ENCODE measurements at regions not wholly inside any gene's neighbourhood (a gene's known extent, or its start where the extent isn't known, plus 50 kb on each side); places are given as distances from the start of the nearest gene placed in this dataset.

- ChIA-PET CTCF (no interaction called here), POLR2A (ENCODE audit: unreplicated experiment) (no interaction called here)
- no peak overlapping the region for H2AFZ ChIP-seq
- no peaks in the 10 kb centered on the region for H4K20me1 ChIP-seq (ENCODE audit: insufficient read depth)
- H3K4me1 ChIP-seq (replicated peaks; ENCODE audit: insufficient read depth) = peaks cover 13% of the 10 kb centered on the region
- DNase-seq = no peak
- no peak for TF ChIP-seq CTCF (conservative IDR thresholded peaks at IDR 0.05)
- no peak for TF ChIP-seq EZH2 (IDR thresholded peaks at IDR 0.05; ENCODE audit: low read depth)
- H3K9me2 ChIP-seq (ENCODE audit: insufficient read depth) = no peaks in the 10 kb centered on the region
- H3K27me3 ChIP-seq (ENCODE audit: insufficient read depth, low read depth) = no peaks in the 10 kb centered on the region
- no peak overlapping the region for H3K4me3 ChIP-seq
- intact Hi-C loops (cut with micrococcal nuclease; ENCODE audit: unreplicated experiment) = no loop called here
- no TSS peak for BruUV-seq (replicated peaks)
- peaks cover 9% of the 10 kb centered on the region; the same call in 1 of the 2 replicates for H3F3A ChIP-seq (ENCODE audit: insufficient read depth, low read depth)
- no peaks in the 10 kb centered on the region for H3K79me2 ChIP-seq (ENCODE audit: low read depth)
- H3K9me3 ChIP-seq (ENCODE audit: insufficient read depth, low read depth) = peaks cover 2% of the 10 kb centered on the region
- H3K4me2 ChIP-seq = no peak overlapping the region
- H3K36me3 ChIP-seq (ENCODE audit: low read depth) = no peaks in the 10 kb centered on the region
- H3K27ac ChIP-seq = no peak overlapping the region
Measured at GRCh38 chr12:93094988-93095737, 166.1 kb upstream of the EEA1 start.

- H3K27ac ChIP-seq = no peak overlapping the region
- ChIA-PET POLR2A (ENCODE audit: unreplicated experiment) (no interaction called here), CTCF (no interaction called here)
- no peaks in the 10 kb centered on the region for H3K36me3 ChIP-seq (ENCODE audit: low read depth)
- no peaks in the 10 kb centered on the region for H3K9me2 ChIP-seq (ENCODE audit: insufficient read depth)
- no TSS peak for BruUV-seq (replicated peaks)
- intact Hi-C loops (cut with micrococcal nuclease; ENCODE audit: unreplicated experiment) = no loop called here
- H3K4me1 ChIP-seq (replicated peaks; ENCODE audit: insufficient read depth) = no peaks in the 10 kb centered on the region
- no peaks in the 10 kb centered on the region for H4K20me1 ChIP-seq (ENCODE audit: insufficient read depth)
- H3K4me3 ChIP-seq = no peak overlapping the region
- DNase-seq = no peak
- no peaks in the 10 kb centered on the region for H3K27me3 ChIP-seq (ENCODE audit: insufficient read depth, low read depth)
- H2AFZ ChIP-seq = no peak overlapping the region
- H3K79me2 ChIP-seq (ENCODE audit: low read depth) = no peaks in the 10 kb centered on the region
- no peak overlapping the region for H3K4me2 ChIP-seq
- no peaks in the 10 kb centered on the region; the same call in 1 of the 2 replicates for H3K9me3 ChIP-seq (ENCODE audit: insufficient read depth, low read depth)
- TF ChIP-seq CTCF (conservative IDR thresholded peaks at IDR 0.05) (no peak), EZH2 (IDR thresholded peaks at IDR 0.05; ENCODE audit: low read depth) (no peak)
- H3F3A ChIP-seq (ENCODE audit: insufficient read depth, low read depth) = no peaks in the 10 kb centered on the region
Measured at GRCh38 chr12:93097417-93097816, 168.3 kb upstream of the EEA1 start.

GRCh38 chr12:93098077-93098476 lies 169.0 kb upstream of the EEA1 start:
- Histone ChIP-seq H3K4me3 (no peak overlapping the region), H3K4me2 (no peak overlapping the region), H2AFZ (no peak overlapping the region), H3K9me2 (ENCODE audit: insufficient read depth) (no peaks in the 10 kb centered on the region), H3K27ac (no peak overlapping the region), H3K27me3 (ENCODE audit: insufficient read depth, low read depth) (no peaks in the 10 kb centered on the region), H3K79me2 (ENCODE audit: low read depth) (no peaks in the 10 kb centered on the region), H4K20me1 (ENCODE audit: insufficient read depth) (no peaks in the 10 kb centered on the region), H3F3A (ENCODE audit: insufficient read depth, low read depth) (no peaks in the 10 kb centered on the region), H3K9me3 (ENCODE audit: insufficient read depth, low read depth) (no peaks in the 10 kb centered on the region; the same call in 1 of the 2 replicates), H3K4me1 (replicated peaks; ENCODE audit: insufficient read depth) (no peaks in the 10 kb centered on the region), H3K36me3 (ENCODE audit: low read depth) (no peaks in the 10 kb centered on the region)
- BruUV-seq (replicated peaks) = no TSS peak
- intact Hi-C loops (cut with micrococcal nuclease; ENCODE audit: unreplicated experiment) = no loop called here
- ChIA-PET POLR2A (ENCODE audit: unreplicated experiment) (interaction anchor here (0.6 kb wide), 3 partner anchors 18 to 37 kb away, joined by 6 to 8 read pairs (median 8); no protein-coding TSS in a partner anchor), CTCF (interaction anchor here (0.6 to 0.9 kb wide), 2 partner anchors 76 to 300 kb away, joined by 3 to 4 read pairs; no protein-coding TSS in a partner anchor)
- TF ChIP-seq CTCF (conservative IDR thresholded peaks at IDR 0.05) (peak; percentile 68), EZH2 (IDR thresholded peaks at IDR 0.05; ENCODE audit: low read depth) (no peak)
- peak in 1 of 2 experiments; percentile 37 for DNase-seq
